Transverse colon (tissue), 3 donors: ENCODE measurements at regions not wholly inside any gene's neighbourhood (a gene's known extent, or its start where the extent isn't known, plus 50 kb on each side); places are given as distances from the start of the nearest gene placed in this dataset.

Experiments
- POLR2A ChIP-seq: fragments of 450-650 bp; IDR thresholded peaks from one replicate; pipeline ENCODE4 v1.6.1; 2016; ENCODE audit warnings: antibody characterized with exemption, mild to moderate bottlenecking, moderate library complexity
- TF ChIP-seq, protein P1 (sequence below), 5 experiments: fragments of 200-600 bp in 3 of 5; fragments of 450-650 bp in 2 of 5; sonication (generic) in 3 of 5; IDR thresholded peaks; 1 replicate in 2 of 5; 2 replicates in 3 of 5; pipeline ENCODE4 v1.5.1; 2016 to 2017; ENCODE audit warnings: antibody characterized with exemption in 5 of 5, inconsistent platforms in 3 of 5, mild to moderate bottlenecking in 2 of 5, moderate library complexity in 1 of 5

DNA sequence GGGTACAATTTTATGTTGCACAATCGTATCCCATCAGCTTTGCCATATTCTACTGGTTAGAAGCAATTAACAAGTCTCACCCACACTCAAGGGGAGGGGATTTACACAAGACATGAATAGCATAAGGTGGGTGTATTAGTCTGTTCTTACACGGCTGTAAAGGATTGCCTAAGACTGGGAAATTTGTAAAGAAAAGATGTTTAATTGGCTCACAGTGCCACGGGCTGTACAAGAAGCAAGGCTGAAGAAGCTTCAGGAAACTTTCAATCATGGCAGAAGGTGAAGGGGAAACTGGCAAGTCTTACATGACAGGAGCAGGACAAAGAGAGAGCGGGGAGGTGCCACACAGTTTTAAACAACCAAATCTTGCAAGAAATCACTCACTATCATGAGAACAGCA lies 231.8 kb upstream of the AMIGO2 start:
- TF ChIP-seq, protein P1, sequence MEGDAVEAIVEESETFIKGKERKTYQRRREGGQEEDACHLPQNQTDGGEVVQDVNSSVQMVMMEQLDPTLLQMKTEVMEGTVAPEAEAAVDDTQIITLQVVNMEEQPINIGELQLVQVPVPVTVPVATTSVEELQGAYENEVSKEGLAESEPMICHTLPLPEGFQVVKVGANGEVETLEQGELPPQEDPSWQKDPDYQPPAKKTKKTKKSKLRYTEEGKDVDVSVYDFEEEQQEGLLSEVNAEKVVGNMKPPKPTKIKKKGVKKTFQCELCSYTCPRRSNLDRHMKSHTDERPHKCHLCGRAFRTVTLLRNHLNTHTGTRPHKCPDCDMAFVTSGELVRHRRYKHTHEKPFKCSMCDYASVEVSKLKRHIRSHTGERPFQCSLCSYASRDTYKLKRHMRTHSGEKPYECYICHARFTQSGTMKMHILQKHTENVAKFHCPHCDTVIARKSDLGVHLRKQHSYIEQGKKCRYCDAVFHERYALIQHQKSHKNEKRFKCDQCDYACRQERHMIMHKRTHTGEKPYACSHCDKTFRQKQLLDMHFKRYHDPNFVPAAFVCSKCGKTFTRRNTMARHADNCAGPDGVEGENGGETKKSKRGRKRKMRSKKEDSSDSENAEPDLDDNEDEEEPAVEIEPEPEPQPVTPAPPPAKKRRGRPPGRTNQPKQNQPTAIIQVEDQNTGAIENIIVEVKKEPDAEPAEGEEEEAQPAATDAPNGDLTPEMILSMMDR (IDR thresholded peaks at IDR 0.05), result no peak
- no peak for TF ChIP-seq POLR2A
